HPDE6-E6E7 (cell line): ENCODE measurements at regions not wholly inside any gene's neighbourhood (a gene's known extent, or its start where the extent isn't known, plus 50 kb on each side); places are given as distances from the start of the nearest gene placed in this dataset.

Experiments used
- DNase-seq: peaks from one replicate; pipeline ENCODE4 v3.0.0; 2011; ENCODE audit warnings: missing footprints; ENCODE audit errors: extremely low spot score

DNA sequence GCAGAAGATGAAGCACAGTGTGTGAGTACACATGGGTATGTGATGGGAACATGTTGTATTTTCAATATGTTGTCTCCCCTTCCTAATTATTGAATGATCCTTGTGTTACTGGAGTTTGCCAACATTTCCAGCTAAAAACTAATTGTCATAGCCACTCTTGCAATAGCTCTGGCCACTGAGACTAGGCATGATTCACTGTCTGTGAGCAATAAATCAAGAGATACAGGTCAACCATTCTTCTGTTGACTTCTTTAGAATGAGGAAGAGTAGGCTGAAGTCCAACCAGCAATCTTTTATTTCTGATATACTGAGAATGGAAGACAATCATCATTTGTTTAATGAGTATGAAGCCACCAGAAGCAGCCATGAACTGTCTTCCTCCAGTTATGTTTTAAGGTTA is 413.9 kb downstream of the SLITRK5 start:
- no peak for DNase-seq

- peak; percentile 1 for DNase-seq
Measured at GRCh38 chr13:88086577-88086976, 415.4 kb downstream of the SLITRK5 start.

GRCh38 chr13:88097541-88097940 is 426.4 kb downstream of the SLITRK5 start:
- DNase-seq: no peak

- DNase-seq: no peak
Measured at GRCh38 chr13:88103824-88104223, 432.7 kb downstream of the SLITRK5 start.

DNA sequence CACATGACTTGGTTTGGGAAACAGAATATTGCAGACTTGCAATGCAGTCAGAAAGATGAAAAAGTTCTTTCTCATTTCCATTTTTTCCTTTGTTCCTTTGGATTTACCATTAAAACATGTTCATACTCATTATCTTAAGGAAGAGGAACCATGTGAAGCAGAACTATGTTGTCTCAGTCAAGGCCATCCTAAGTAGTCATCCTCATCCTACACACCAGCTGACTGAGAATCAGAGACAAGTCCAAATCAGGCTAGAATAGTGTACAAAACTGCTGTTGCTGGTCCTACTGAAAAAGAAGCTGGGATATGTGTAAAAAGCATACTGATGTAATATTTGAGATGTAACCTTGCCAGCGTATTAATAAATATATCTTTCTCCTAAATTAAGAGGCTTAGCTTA is 433.4 kb downstream of the SLITRK5 start:
- DNase-seq: no peak

DNA sequence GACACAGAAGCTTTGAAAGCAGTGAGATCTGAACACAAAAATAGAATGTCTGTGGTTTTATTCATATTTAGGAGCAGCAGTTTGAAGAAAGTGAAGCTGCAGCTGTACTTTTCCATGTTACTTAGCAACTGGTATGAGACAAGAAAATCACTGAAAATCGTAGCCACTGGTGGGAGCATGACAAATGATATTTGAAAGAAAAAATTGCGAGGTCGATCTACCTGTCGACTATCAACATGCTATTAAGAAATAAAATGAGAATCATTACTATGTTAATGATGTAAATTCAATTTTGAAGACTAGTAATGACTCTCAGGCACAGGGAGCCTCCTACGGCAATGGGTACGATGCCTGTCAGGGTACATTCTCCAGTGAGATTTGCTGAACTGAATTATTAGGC is 436.4 kb downstream of the SLITRK5 start:
- DNase-seq: no peak

DNA sequence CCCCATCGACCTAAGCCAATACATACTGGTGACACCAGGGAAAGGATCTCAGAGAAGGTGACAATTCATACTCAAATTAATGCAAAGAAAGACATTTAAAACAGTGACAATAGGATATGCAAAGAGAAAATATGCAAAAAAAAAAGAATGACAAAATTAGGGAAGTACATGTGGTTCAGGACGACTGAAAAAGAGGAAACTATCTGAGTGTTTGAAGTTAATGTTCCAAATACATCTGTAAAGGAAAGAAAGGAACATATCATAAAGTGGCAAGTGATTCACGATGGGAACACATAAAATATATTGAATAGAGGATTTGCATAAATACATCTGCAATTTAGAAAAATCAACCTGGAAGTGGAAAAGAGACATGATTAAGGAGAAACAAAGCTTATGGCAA is 441.4 kb downstream of the SLITRK5 start:
- DNase-seq: no peak

- no peak for DNase-seq
Measured at GRCh38 chr13:88115976-88116375, 444.8 kb downstream of the SLITRK5 start.

DNA sequence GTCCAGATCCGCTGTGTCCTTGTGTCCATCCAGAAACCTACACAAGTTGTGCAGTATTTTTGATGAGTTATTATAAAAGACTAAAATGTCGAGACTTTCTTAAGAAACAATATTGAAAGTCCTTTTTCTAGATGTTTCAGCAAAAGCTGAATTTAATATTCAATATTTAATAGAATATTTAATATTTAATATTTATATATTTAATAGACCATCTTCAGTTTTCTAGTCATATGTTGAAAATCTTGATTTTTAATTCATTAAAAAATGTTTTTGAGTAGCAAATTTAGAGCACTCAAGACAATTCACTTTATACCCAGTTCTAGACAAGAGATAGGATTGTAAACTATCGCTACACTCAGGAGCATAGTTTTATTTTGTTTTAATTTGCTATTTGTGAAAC is 447.8 kb downstream of the SLITRK5 start:
- DNase-seq: no peak

- no peak for DNase-seq
Measured at GRCh38 chr13:88124142-88124541, 453.0 kb downstream of the SLITRK5 start.

GRCh38 chr13:88125055-88125454 is 453.9 kb downstream of the SLITRK5 start:
- no peak for DNase-seq

- no peak for DNase-seq
Measured at GRCh38 chr13:88136098-88136790, 465.1 kb downstream of the SLITRK5 start.

GRCh38 chr13:88142653-88143052 is 471.5 kb downstream of the SLITRK5 start:
- DNase-seq: no peak

DNA sequence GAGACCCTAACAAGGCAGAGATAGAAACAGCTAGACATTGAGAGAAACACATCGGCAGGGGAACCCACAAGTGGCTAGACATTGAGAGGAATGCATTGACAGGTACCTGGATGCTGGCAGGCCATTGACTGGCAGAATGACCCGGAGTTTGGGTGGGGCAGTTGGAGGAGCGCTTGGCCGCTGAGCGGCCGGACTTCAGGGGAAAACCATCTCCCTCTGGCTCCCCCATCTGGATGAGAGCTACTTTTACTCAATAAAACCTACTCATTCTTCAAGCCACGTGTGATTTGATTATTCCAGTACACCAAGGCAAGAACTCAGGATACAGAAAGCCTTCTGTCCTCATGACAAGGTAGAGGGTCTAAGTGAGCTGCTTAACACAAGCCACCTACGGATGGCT is 473.4 kb downstream of the SLITRK5 start:
- no peak for DNase-seq

GRCh38 chr13:88153353-88153752 is 482.2 kb downstream of the SLITRK5 start:
- DNase-seq: no peak

- DNase-seq: no peak
Measured at GRCh38 chr13:88154001-88154400, 482.8 kb downstream of the SLITRK5 start.

GRCh38 chr13:88162076-88162702 is 491.0 kb downstream of the SLITRK5 start:
- no peak for DNase-seq

- DNase-seq: no peak
Measured at GRCh38 chr13:88176231-88176630, 505.1 kb downstream of the SLITRK5 start.

DNA sequence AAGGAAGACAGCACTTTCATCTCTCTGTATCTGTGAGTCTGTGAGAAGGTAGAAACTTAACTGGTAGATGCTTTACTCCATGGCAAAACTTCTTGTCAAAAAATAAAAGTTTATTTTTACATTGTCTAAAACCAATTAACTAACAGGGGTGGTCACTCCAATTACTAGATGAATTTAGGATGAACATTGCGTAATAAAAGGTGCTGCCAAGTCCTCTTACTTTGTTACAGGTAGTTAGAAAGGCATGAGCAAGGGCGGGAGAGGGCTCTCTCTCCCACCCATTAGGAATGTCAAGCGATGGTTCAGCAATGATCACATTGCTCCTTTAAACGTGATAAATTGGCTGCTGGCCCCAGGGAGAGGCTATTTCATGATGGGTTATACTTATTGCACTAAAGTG is 512.3 kb downstream of the SLITRK5 start:
- no peak for DNase-seq

GRCh38 chr13:88188986-88189385 is 517.8 kb downstream of the SLITRK5 start:
- DNase-seq: no peak

- DNase-seq: no peak
Measured at GRCh38 chr13:88189728-88190127, 518.6 kb downstream of the SLITRK5 start.

DNA sequence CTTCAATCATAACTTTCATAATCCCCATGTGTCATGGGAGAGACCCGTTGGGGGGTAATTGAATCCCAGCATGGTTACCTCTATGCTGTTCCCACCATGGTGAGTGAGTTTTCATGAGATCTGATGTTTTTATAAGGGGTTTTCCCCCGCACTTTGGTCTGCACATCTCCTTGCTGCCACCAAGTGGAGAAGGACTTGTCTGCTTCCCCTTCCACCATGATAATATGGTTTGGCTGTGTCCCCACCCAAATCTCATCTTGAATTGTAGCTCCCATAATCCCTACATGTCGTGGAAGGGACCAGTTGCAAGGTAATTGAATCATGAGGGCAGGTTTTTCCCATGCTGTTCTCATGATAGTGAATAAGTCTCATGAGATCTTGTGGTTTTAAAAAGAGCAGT is 524.9 kb downstream of the SLITRK5 start:
- DNase-seq: no peak

- DNase-seq: no peak
Measured at GRCh38 chr13:88217372-88217771, 546.2 kb downstream of the SLITRK5 start.

- no peak for DNase-seq
Measured at GRCh38 chr13:88217883-88218282, 546.7 kb downstream of the SLITRK5 start.
